ENCODE measurements at regions not wholly inside any gene's neighbourhood (a gene's known extent, or its start where the extent isn't known, plus 50 kb on each side); places are given as distances from the start of the nearest gene placed in this dataset.

GRCh38 chr22:22141031-22141430 is 103.6 kb upstream of the VPREB1 start:
- Histone ChIP-seq H3K4me3 (no peak overlapping the region), H3K27me3 (no peaks in the 10 kb centered on the region), H3K36me3 (ENCODE audit: low read depth, missing control alignments) (no peaks in the 10 kb centered on the region), H3K27ac (no peak overlapping the region), H3K4me1 (no peaks in the 10 kb centered on the region), H3K9me3 (no peaks in the 10 kb centered on the region)
- WGBS, 2 donors, result 85 to 88% methylated on average over 3 of the region's 3 CpGs
- TF ChIP-seq CTCF (IDR thresholded peaks at IDR 0.05) (no peak), POLR2A (IDR thresholded peaks at IDR 0.05) (no peak)
- no peak for DNase-seq
- intact Hi-C loops (cut with DNase I; ENCODE audit: low total_unique reads), result no loop called here

GRCh38 chr22:22139364-22139763 is 105.2 kb upstream of the VPREB1 start:
- Histone ChIP-seq H3K27me3 (no peaks in the 10 kb centered on the region), H3K9me3 (no peaks in the 10 kb centered on the region), H3K27ac (no peak overlapping the region), H3K4me3 (no peak overlapping the region), H3K4me1 (no peaks in the 10 kb centered on the region), H3K36me3 (ENCODE audit: low read depth, missing control alignments) (no peaks in the 10 kb centered on the region)
- intact Hi-C loops (cut with DNase I; ENCODE audit: low total_unique reads), result no loop called here
- 70 to 76% methylated on average over 1 of the region's 1 CpG for WGBS, 2 donors
- DNase-seq, result no peak
- TF ChIP-seq CTCF (IDR thresholded peaks at IDR 0.05), result no peak
- TF ChIP-seq POLR2A (IDR thresholded peaks at IDR 0.05), result no peak

GRCh38 chr22:22138915-22139314 is 105.7 kb upstream of the VPREB1 start:
- 68 to 74% methylated on average over 1 of the region's 1 CpG for WGBS, 2 donors
- no peak overlapping the region for H3K27ac ChIP-seq
- H3K4me3 ChIP-seq, result no peak overlapping the region
- no peaks in the 10 kb centered on the region for H3K9me3 ChIP-seq
- H3K4me1 ChIP-seq, result no peaks in the 10 kb centered on the region
- no peaks in the 10 kb centered on the region for H3K27me3 ChIP-seq
- no peak for DNase-seq
- H3K36me3 ChIP-seq (ENCODE audit: low read depth, missing control alignments), result no peaks in the 10 kb centered on the region
- intact Hi-C loops (cut with DNase I; ENCODE audit: low total_unique reads), result no loop called here
- TF ChIP-seq POLR2A (IDR thresholded peaks at IDR 0.05) (no peak), CTCF (IDR thresholded peaks at IDR 0.05) (no peak)

GRCh38 chr22:22137891-22138290 is 106.7 kb upstream of the VPREB1 start:
- no peak overlapping the region for H3K27ac ChIP-seq

More at GRCh38 chr22:22137891-22138290, 106.7 kb upstream of the VPREB1 start:
- Histone ChIP-seq H3K36me3 (ENCODE audit: low read depth, missing control alignments) (no peaks in the 10 kb centered on the region), H3K4me3 (no peak overlapping the region), H3K27me3 (no peaks in the 10 kb centered on the region), H3K4me1 (no peaks in the 10 kb centered on the region), H3K9me3 (no peaks in the 10 kb centered on the region)
- no peak for DNase-seq
- 73 to 77% methylated on average over 2 of the region's 2 CpGs for WGBS, 2 donors
- intact Hi-C loops (cut with DNase I; ENCODE audit: low total_unique reads), result no loop called here
- no peak for TF ChIP-seq POLR2A (IDR thresholded peaks at IDR 0.05)
- TF ChIP-seq CTCF (IDR thresholded peaks at IDR 0.05), result no peak

Measured in testis (tissue), 2 donors.